Stimulated activated CD8-positive, alpha-beta memory T cell treated with anti-CD3 and anti-CD28 coated beads, Interleukin-4, amount 100 ng/mL, for 24 hours (primary cell): ENCODE measurements at regions not wholly inside any gene's neighbourhood (a gene's known extent, or its start where the extent isn't known, plus 50 kb on each side); places are given as distances from the start of the nearest gene placed in this dataset.
"Not testable (repeated sequence)": the region's sequence is repeated elsewhere in the genome, so short reads cannot be mapped to it uniquely, and the experiment has no call there.

ENCODE experiments used
- DNase-seq: peaks from one replicate; pipeline ENCODE4 v3.0.0-alpha.2; 2020; ENCODE audit warnings: low read depth

- no peak for DNase-seq
Measured at GRCh38 chr12:34223640-34224039, 201.3 kb downstream of the ALG10 start.

GRCh38 chr12:34226044-34226443 is 203.7 kb downstream of the ALG10 start:
- DNase-seq = not testable (repeated sequence)

- DNase-seq = not testable (repeated sequence)
Measured at GRCh38 chr12:34228046-34228445, 205.8 kb downstream of the ALG10 start.

GRCh38 chr12:34229033-34229432 is 206.7 kb downstream of the ALG10 start:
- DNase-seq = not testable (repeated sequence)

- DNase-seq = no peak
Measured at GRCh38 chr12:34233618-34234017, 211.3 kb downstream of the ALG10 start.

GRCh38 chr12:34236073-34236472 is 213.8 kb downstream of the ALG10 start:
- DNase-seq = no peak

GRCh38 chr12:34244608-34245007 is 222.3 kb downstream of the ALG10 start:
- no peak for DNase-seq

GRCh38 chr12:34249271-34249670 is 227.0 kb downstream of the ALG10 start:
- DNase-seq = no peak

- not testable (repeated sequence) for DNase-seq
Measured at GRCh38 chr12:34251879-34252278, 229.6 kb downstream of the ALG10 start.

GRCh38 chr12:34253674-34254073 is 231.4 kb downstream of the ALG10 start:
- no peak for DNase-seq

GRCh38 chr12:34257093-34257492 is 234.8 kb downstream of the ALG10 start:
- DNase-seq = no peak

GRCh38 chr12:34262140-34262539 is 239.8 kb downstream of the ALG10 start:
- DNase-seq = not testable (repeated sequence)

GRCh38 chr12:34264110-34264509 is 241.8 kb downstream of the ALG10 start:
- no peak for DNase-seq

GRCh38 chr12:34273703-34274102 is 251.4 kb downstream of the ALG10 start:
- not testable (repeated sequence) for DNase-seq

- DNase-seq = no peak
Measured at GRCh38 chr12:34275129-34275528, 252.8 kb downstream of the ALG10 start.

GRCh38 chr12:34286483-34286882 is 264.2 kb downstream of the ALG10 start:
- DNase-seq = no peak

- DNase-seq = no peak
Measured at GRCh38 chr12:34286934-34287333, 264.6 kb downstream of the ALG10 start.

GRCh38 chr12:34287437-34287836 is 265.1 kb downstream of the ALG10 start:
- no peak for DNase-seq

- DNase-seq = no peak
Measured at GRCh38 chr12:34287986-34288962, 266.0 kb downstream of the ALG10 start.

- no peak for DNase-seq
Measured at GRCh38 chr12:34288963-34289345, 266.7 kb downstream of the ALG10 start.

GRCh38 chr12:34289431-34290380 is 267.4 kb downstream of the ALG10 start:
- DNase-seq = no peak

- DNase-seq = no peak
Measured at GRCh38 chr12:34290381-34290995, 268.2 kb downstream of the ALG10 start.
